Neural cell (in vitro differentiated cells): ENCODE measurements at regions not wholly inside any gene's neighbourhood (a gene's known extent, or its start where the extent isn't known, plus 50 kb on each side); places are given as distances from the start of the nearest gene placed in this dataset.

Experiments
- H2AFZ ChIP-seq: fragments of 200-600, 300-800 bp; sonication (generic), shearing (Covaris generic); 2 replicates; pipeline ENCODE4 v1.6.0; 2014; ENCODE audit warnings: low read depth, mild to moderate bottlenecking, antibody characterized with exemption, low read length, moderate library complexity
- H3F3A ChIP-seq: fragments of 200-600 bp; shearing (Covaris generic); 2 replicates; pipeline ENCODE4 v1.6.1; 2016; ENCODE audit warnings: mild to moderate bottlenecking, moderate library complexity, mixed read lengths, antibody characterized with exemption, low read length; ENCODE audit not compliant: insufficient read depth, poor library complexity, severe bottlenecking
- H3K27ac ChIP-seq: fragments of 200-600, 300-800 bp; sonication (generic), shearing (Covaris generic); 2 replicates; pipeline ENCODE4 v1.5.1; 2014; ENCODE audit warnings: mild to moderate bottlenecking, low read length, moderate library complexity
- H3K27me3 ChIP-seq: fragments of 300-800, 200-600 bp; sonication (generic), shearing (Covaris generic); 2 replicates; pipeline ENCODE4 v1.6.0; 2014; ENCODE audit warnings: mild to moderate bottlenecking, low read depth, low read length, moderate library complexity; ENCODE audit not compliant: insufficient read depth
- H3K36me3 ChIP-seq: fragments of 300-800, 200-600 bp; sonication (generic), shearing (Covaris generic); 2 replicates; pipeline ENCODE4 v1.5.1; 2014; ENCODE audit warnings: mild to moderate bottlenecking, antibody characterized with exemption, low read length, moderate library complexity; ENCODE audit not compliant: insufficient read depth
- H3K4me2 ChIP-seq: fragments of 300-800, 200-600 bp; sonication (generic), shearing (Covaris generic); 2 replicates; pipeline ENCODE4 v1.6.0; 2014; ENCODE audit warnings: mild to moderate bottlenecking, low read length
- H3K4me3 ChIP-seq: fragments of 300-800, 200-600 bp; sonication (generic), shearing (Covaris generic); 2 replicates; pipeline ENCODE4 v1.5.1; 2014; ENCODE audit warnings: mild to moderate bottlenecking, low read length, moderate library complexity
- H3K79me2 ChIP-seq: fragments of 200-600 bp; shearing (Covaris generic); replicated peaks from 2 replicates; pipeline ENCODE4 v1.6.0; 2014; ENCODE audit warnings: mild to moderate bottlenecking, low read length, moderate library complexity; ENCODE audit not compliant: insufficient read depth
- H3K9ac ChIP-seq: fragments of 300-800, 200-600 bp; sonication (generic), shearing (Covaris generic); 2 replicates; pipeline ENCODE4 v1.6.1; 2016; ENCODE audit warnings: mild to moderate bottlenecking, low read length, mixed read lengths
- H3K9me2 ChIP-seq: fragments of 200-600 bp; shearing (Covaris generic); 2 replicates; pipeline ENCODE4 v1.6.1; 2016; ENCODE audit warnings: mild to moderate bottlenecking, low read length, mixed read lengths; ENCODE audit not compliant: insufficient read depth
- H3K9me3 ChIP-seq: fragments of 200-600, 300-800 bp; sonication (generic), shearing (Covaris generic); 2 replicates; pipeline ENCODE4 v1.6.1; 2016; ENCODE audit warnings: mild to moderate bottlenecking, mixed run types, low read length, moderate library complexity, mixed read lengths
- H4K20me1 ChIP-seq: fragments of 200-600 bp; shearing (Covaris generic); 2 replicates; pipeline ENCODE4 v1.6.1; 2016; ENCODE audit warnings: mild to moderate bottlenecking, mixed run types; ENCODE audit not compliant: insufficient read depth
- CTCF ChIP-seq: fragments of 450-650 bp; IDR thresholded peaks from 2 replicates; pipeline ENCODE4 v1.5.1; 2014; ENCODE audit warnings: antibody characterized with exemption, mild to moderate bottlenecking, moderate library complexity; ENCODE audit not compliant: poor library complexity, severe bottlenecking
- EP300 ChIP-seq: fragments of 450-650 bp; conservative IDR thresholded peaks from 2 replicates; pipeline ENCODE4 v1.6.1; 2014; ENCODE audit warnings: antibody characterized with exemption, mild to moderate bottlenecking, moderate library complexity; ENCODE audit not compliant: poor library complexity, severe bottlenecking
- EZH2 ChIP-seq: fragments of 200-600, 300-800 bp; shearing (Covaris generic), sonication (generic); IDR thresholded peaks from 2 replicates; pipeline ENCODE4 v1.6.1; 2014; ENCODE audit warnings: antibody characterized with exemption, low read length, borderline replicate concordance, mild to moderate bottlenecking; ENCODE audit not compliant: insufficient read depth, poor library complexity, severe bottlenecking
- MXI1 ChIP-seq: fragments of 450-650 bp; conservative IDR thresholded peaks from 2 replicates; pipeline ENCODE4 v1.6.1; 2014; ENCODE audit warnings: antibody characterized with exemption, mild to moderate bottlenecking; ENCODE audit not compliant: poor library complexity, severe bottlenecking
- POLR2AphosphoS5 ChIP-seq: IDR thresholded peaks from 2 replicates; pipeline ENCODE4 v1.6.1; 2012
- RAD21 ChIP-seq: fragments of 450-650 bp; conservative IDR thresholded peaks from 2 replicates; pipeline ENCODE4 v1.6.1; 2014; ENCODE audit warnings: antibody characterized with exemption, mild to moderate bottlenecking, moderate library complexity
- REST ChIP-seq: IDR thresholded peaks from 2 replicates; pipeline ENCODE4 v1.6.1; 2012; ENCODE audit warnings: borderline replicate concordance
- SMC3 ChIP-seq: fragments of 450-650 bp; conservative IDR thresholded peaks from 2 replicates; pipeline ENCODE4 v1.6.1; 2014; ENCODE audit warnings: antibody characterized with exemption, mild to moderate bottlenecking, moderate library complexity; ENCODE audit not compliant: poor library complexity
- TAF1 ChIP-seq: IDR thresholded peaks from 2 replicates; pipeline ENCODE4 v1.6.1; 2012; ENCODE audit warnings: low read depth

GRCh38 chr6:78465059-78465634, 402.2 kb upstream of the IRAK1BP1 start:
- no peaks in the 10 kb centered on the region for H4K20me1 ChIP-seq
- no peak overlapping the region for H3K4me2 ChIP-seq
- no peak overlapping the region for H2AFZ ChIP-seq
- no peaks in the 10 kb centered on the region for H3F3A ChIP-seq
- H3K9ac ChIP-seq, result no peak overlapping the region
- no peaks in the 10 kb centered on the region for H3K9me2 ChIP-seq
- no peaks in the 10 kb centered on the region for H3K27me3 ChIP-seq
- no peaks in the 10 kb centered on the region for H3K36me3 ChIP-seq
- H3K4me3 ChIP-seq, result no peak overlapping the region
- no peaks in the 10 kb centered on the region for H3K79me2 ChIP-seq
- no peaks in the 10 kb centered on the region for H3K9me3 ChIP-seq
- H3K27ac ChIP-seq, result no peak overlapping the region
- peak; percentile 69 for TF ChIP-seq POLR2AphosphoS5
- TF ChIP-seq MXI1, result peak; percentile 24
- TF ChIP-seq EP300, result peak; percentile 91
- peak; percentile 67 for TF ChIP-seq REST
- TF ChIP-seq SMC3, result no peak
- TF ChIP-seq TAF1, result no peak
- TF ChIP-seq EZH2, result no peak
- no peak for TF ChIP-seq CTCF
- TF ChIP-seq RAD21, result no peak

- Histone ChIP-seq H3K4me2 (no peak overlapping the region), H3K36me3 (no peaks in the 10 kb centered on the region), H3K27ac (no peak overlapping the region), H2AFZ (no peak overlapping the region), H3K79me2 (no peaks in the 10 kb centered on the region), H3K9me2 (no peaks in the 10 kb centered on the region), H3K9ac (no peak overlapping the region), H3K9me3 (no peaks in the 10 kb centered on the region), H3K27me3 (no peaks in the 10 kb centered on the region), H3F3A (no peaks in the 10 kb centered on the region), H3K4me3 (no peak overlapping the region), H4K20me1 (no peaks in the 10 kb centered on the region)
- TF ChIP-seq SMC3 (no peak), EZH2 (no peak), REST (no peak), CTCF (no peak), MXI1 (no peak), TAF1 (no peak), POLR2AphosphoS5 (no peak)
These were observed 390.8 kb upstream of the IRAK1BP1 start for GRCh38 chr6:78476561-78476960.
